Stomach (tissue), 8 donors: ENCODE measurements at regions not wholly inside any gene's neighbourhood (a gene's known extent, or its start where the extent isn't known, plus 50 kb on each side); places are given as distances from the start of the nearest gene placed in this dataset.

Experiments used
- DNase-seq, 2 donors: peaks; one replicate each; pipeline versions ENCODE4 v3.0.0 to v3.0.0-alpha.2; 2013 to 2019
- H3K27ac ChIP-seq, 5 donors: fragments of 200-600 bp in 4 of 5; sonication (generic) in 4 of 5; one replicate each; pipeline ENCODE4 v1.5.1; 2013 to 2019; ENCODE audit warnings: mild to moderate bottlenecking in 1 of 5, moderate library complexity in 1 of 5
- H3K27me3 ChIP-seq, 3 donors: fragments of 200-600 bp; sonication (generic); one replicate each; pipeline ENCODE4 v1.5.1; 2017 to 2019; ENCODE audit warnings: mixed run types in 1 of 3
- H3K36me3 ChIP-seq, 4 donors: fragments of 200-600 bp; sonication (generic); 1 replicate in 3 of 4; 2 replicates in 1 of 4; pipeline ENCODE4 v1.5.1; 2016 to 2019
- H3K4me1 ChIP-seq, 4 donors: fragments of 200-600 bp; sonication (generic); one replicate each; pipeline ENCODE4 v1.5.1; 2016 to 2019
- H3K4me3 ChIP-seq, 4 donors: fragments of 200-600 bp; sonication (generic) in 3 of 4; one replicate each; pipeline ENCODE4 v1.5.1; 2016 to 2019; ENCODE audit warnings: mild to moderate bottlenecking in 1 of 4
- H3K9me3 ChIP-seq, 4 donors: fragments of 200-600 bp; sonication (generic); one replicate each; pipeline ENCODE4 v1.5.1; 2016 to 2019
- EP300 ChIP-seq: sonication (generic); formaldehyde crosslinking; IDR thresholded peaks from one replicate; pipeline ENCODE4 v1.6.1; 2017; ENCODE audit warnings: antibody characterized with exemption
- POLR2A ChIP-seq, 4 donors: fragments of 450-650 bp; IDR thresholded peaks; one replicate each; pipeline ENCODE4 v1.6.1; 2016; ENCODE audit warnings: antibody characterized with exemption in 4 of 4, control low read depth in 2 of 4, mild to moderate bottlenecking in 1 of 4, moderate library complexity in 1 of 4
- POLR2AphosphoS5 ChIP-seq, 3 donors: sonication (generic); formaldehyde crosslinking; IDR thresholded peaks; one replicate each; pipeline ENCODE4 v1.6.1; 2016; ENCODE audit warnings: antibody characterized with exemption in 3 of 3
- WGBS, 5 donors: extraction: QIAGEN DNeasy Blood & Tissue Kit in 3 of 5; methylation state at CpG; one replicate each; pipeline versions ENCODE4 v1.1.5 to v1.1.7; 2013 to 2018; 5-methylcytosine and 5-hydroxymethylcytosine counted together
- intact Hi-C: fragments of 100-400 bp; cut with DNase I; formaldehyde crosslinking; loops from one replicate; pipeline ENCODE4 v1.15.1; 2023; ENCODE audit warnings: low total_unique reads
- TF ChIP-seq, protein P1 (sequence below), 7 experiments: fragments of 450-650 bp in 4 of 7; fragments of 200-600 bp in 3 of 7; sonication (generic) in 3 of 7; IDR thresholded peaks; one replicate each; pipeline ENCODE4 v1.5.1; 2016 to 2019; ENCODE audit warnings: antibody characterized with exemption in 7 of 7, control low read depth in 2 of 7, mild to moderate bottlenecking in 1 of 7
- donor health status: healthy with polysubstance abuse.
- donor health status: Bipolar disorder and iron deficiency.
- donor health status: healthy.

DNA sequence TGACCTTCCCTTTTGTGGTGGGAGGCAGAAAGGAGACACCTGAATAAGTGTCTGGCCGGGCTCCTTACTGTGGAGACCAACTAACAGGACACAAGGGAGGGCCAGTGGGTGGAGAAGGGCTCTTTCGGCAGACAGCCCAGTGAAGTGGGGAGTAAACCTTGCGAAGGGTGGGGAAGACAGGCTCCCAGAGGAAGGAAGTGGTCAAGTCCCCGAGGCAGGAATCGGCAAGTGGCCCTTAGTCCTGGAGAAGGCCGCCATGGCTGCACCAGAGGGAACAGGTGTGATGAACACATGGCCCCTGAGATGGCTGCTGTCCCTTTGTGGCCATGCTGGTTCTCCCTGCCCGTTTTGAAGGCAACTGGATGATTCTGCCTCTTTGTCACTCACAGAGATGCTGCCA, 187.2 kb upstream of the IGFBP3 start:
- Histone ChIP-seq H3K27ac (no peak overlapping the region), H3K4me1 (no peaks in the 10 kb centered on the region), H3K27me3 (no peaks in the 10 kb centered on the region), H3K9me3 (no peaks in the 10 kb centered on the region), H3K4me3 (no peak overlapping the region), H3K36me3 (no peaks in the 10 kb centered on the region)
- TF ChIP-seq, protein P1, sequence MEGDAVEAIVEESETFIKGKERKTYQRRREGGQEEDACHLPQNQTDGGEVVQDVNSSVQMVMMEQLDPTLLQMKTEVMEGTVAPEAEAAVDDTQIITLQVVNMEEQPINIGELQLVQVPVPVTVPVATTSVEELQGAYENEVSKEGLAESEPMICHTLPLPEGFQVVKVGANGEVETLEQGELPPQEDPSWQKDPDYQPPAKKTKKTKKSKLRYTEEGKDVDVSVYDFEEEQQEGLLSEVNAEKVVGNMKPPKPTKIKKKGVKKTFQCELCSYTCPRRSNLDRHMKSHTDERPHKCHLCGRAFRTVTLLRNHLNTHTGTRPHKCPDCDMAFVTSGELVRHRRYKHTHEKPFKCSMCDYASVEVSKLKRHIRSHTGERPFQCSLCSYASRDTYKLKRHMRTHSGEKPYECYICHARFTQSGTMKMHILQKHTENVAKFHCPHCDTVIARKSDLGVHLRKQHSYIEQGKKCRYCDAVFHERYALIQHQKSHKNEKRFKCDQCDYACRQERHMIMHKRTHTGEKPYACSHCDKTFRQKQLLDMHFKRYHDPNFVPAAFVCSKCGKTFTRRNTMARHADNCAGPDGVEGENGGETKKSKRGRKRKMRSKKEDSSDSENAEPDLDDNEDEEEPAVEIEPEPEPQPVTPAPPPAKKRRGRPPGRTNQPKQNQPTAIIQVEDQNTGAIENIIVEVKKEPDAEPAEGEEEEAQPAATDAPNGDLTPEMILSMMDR (IDR thresholded peaks at IDR 0.05): no peak
- TF ChIP-seq POLR2AphosphoS5 (IDR thresholded peaks at IDR 0.05) (no peak), EP300 (no peak), POLR2A (IDR thresholded peaks at IDR 0.05) (no peak)
- intact Hi-C loops: no loop called here
- DNase-seq: no peak
- 76 to 84% (median 82%) methylated on average over 7 of the region's 7 CpGs for WGBS, 5 donors

DNA sequence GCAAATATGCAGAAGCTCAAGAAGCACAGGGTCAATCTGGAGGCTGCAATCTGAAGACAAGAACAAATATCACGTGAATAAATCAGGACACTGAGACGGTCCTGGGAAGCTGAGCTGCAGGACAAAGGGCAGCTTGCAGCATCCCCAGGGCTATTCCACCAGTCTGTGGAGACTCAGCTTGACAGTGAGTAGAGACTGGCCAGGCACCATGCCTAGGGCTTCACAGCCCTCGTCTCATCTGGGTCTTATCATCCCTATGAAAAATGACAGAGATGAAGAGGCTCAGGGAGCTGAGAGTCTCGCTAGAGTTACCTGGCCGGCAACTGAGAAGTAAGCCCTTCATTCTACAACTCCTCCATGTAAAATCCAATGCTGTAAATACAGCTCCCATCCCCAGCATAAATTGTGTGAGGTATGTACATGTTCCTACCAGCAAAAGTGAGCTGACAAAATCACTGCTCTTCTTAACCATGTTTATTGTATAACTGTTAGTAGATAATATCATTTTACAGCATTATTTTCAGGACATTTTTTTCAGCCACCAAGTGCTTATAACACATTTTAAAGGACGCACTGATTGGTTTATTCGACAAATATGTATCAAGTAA, 186.6 kb upstream of the IGFBP3 start:
- 69 to 82% (median 76%) methylated on average over 7 of the region's 7 CpGs for WGBS, 5 donors
- intact Hi-C loops: no loop called here
- TF ChIP-seq, protein P1 (IDR thresholded peaks at IDR 0.05): no peak
- TF ChIP-seq EP300 (no peak), POLR2A (IDR thresholded peaks at IDR 0.05) (no peak), POLR2AphosphoS5 (IDR thresholded peaks at IDR 0.05) (no peak)
- no peak for DNase-seq
- H3K27ac ChIP-seq: no peak overlapping the region
- H3K36me3 ChIP-seq: no peaks in the 10 kb centered on the region
- H3K4me3 ChIP-seq: no peak overlapping the region
- H3K9me3 ChIP-seq: no peaks in the 10 kb centered on the region
- no peaks in the 10 kb centered on the region for H3K27me3 ChIP-seq
- no peaks in the 10 kb centered on the region for H3K4me1 ChIP-seq

DNA sequence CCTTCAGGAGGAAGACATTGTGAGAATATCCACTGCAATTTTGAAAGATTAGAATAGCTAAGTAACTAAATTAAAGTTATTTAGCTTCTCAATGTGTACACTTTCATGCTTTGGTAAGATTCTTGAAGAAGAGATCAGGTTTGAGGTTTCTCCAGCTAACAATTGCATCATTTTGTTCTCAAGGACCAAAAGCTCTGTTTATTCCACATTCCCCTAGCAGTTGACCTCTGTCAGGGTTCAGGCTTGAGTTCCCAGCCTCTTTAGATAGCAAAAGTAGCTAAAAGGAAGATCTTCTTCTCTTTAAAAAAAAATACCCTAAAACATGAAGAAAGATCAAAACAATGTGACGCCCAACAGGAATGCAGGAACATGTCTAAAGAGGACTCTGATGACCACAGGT, 179.4 kb upstream of the IGFBP3 start:
- no peak for DNase-seq
- H3K9me3 ChIP-seq: no peaks in the 10 kb centered on the region
- no peaks in the 10 kb centered on the region for H3K36me3 ChIP-seq
- intact Hi-C loops: no loop called here
- H3K27me3 ChIP-seq: no peaks in the 10 kb centered on the region
- TF ChIP-seq POLR2A (IDR thresholded peaks at IDR 0.05): no peak
- TF ChIP-seq, protein P1 (IDR thresholded peaks at IDR 0.05): no peak
- no peak overlapping the region for H3K4me3 ChIP-seq
- no peak overlapping the region for H3K27ac ChIP-seq
- H3K4me1 ChIP-seq: no peaks in the 10 kb centered on the region
- WGBS, 5 donors: 80 to 90% (median 86%) methylated on average over 1 of the region's 1 CpG

DNA sequence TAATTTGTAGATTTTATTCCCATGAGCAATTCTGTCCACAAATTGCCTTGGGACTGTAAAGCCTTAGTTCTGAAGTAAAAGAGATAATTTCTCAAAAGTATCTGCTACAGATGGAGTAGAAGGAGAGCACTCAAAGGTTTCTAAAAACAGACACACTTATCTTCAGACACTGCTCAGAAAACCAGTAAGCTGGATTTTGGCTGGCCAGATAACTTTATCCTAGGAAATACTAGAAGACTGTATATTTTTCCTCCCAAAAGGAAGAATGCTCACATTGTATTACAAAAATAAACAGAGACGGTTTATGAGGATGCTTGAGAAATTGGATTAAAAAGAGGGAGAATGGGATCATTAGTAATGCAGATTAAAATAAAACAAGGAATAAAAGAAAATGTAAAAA, 178.0 kb upstream of the IGFBP3 start:
- Histone ChIP-seq H3K4me3 (no peak overlapping the region), H3K27ac (no peak overlapping the region), H3K4me1 (no peaks in the 10 kb centered on the region), H3K27me3 (no peaks in the 10 kb centered on the region), H3K36me3 (no peaks in the 10 kb centered on the region), H3K9me3 (no peaks in the 10 kb centered on the region)
- 45 to 74% (median 66%) methylated on average over 1 of the region's 1 CpG for WGBS, 5 donors
- TF ChIP-seq EP300: no peak
- no peak for TF ChIP-seq POLR2AphosphoS5 (IDR thresholded peaks at IDR 0.05)
- TF ChIP-seq, protein P1 (IDR thresholded peaks at IDR 0.05): no peak
- no peak for TF ChIP-seq POLR2A (IDR thresholded peaks at IDR 0.05)
- intact Hi-C loops: no loop called here
- no peak for DNase-seq
